Mucosa of descending colon (tissue), 3 donors: ENCODE measurements at regions not wholly inside any gene's neighbourhood (a gene's known extent, or its start where the extent isn't known, plus 50 kb on each side); places are given as distances from the start of the nearest gene placed in this dataset.

ENCODE experiments used
- ATAC-seq: fragments of 200-7000 bp; cut with Tn5 transposase; one replicate; pipeline ENCODE4 v1.9.1; 2020; ENCODE audit warnings: mild to moderate bottlenecking, moderate library complexity
- DNase-seq, 3 donors: peaks; one replicate each; pipeline ENCODE4 v3.0.0-alpha.2; 2020
- H3K36me3 ChIP-seq: fragments of 200-600 bp; one replicate; pipeline ENCODE4 v1.8.0; 2021; ENCODE audit warnings: low read depth, mild to moderate bottlenecking
- H3K4me1 ChIP-seq: fragments of 200-600 bp; one replicate; pipeline ENCODE4 v1.8.0; 2021; ENCODE audit warnings: low read depth, mild to moderate bottlenecking
- H3K4me3 ChIP-seq: fragments of 200-600 bp; one replicate; pipeline ENCODE4 v1.8.0; 2021; ENCODE audit warnings: mild to moderate bottlenecking
- H3K9me3 ChIP-seq: fragments of 200-600 bp; one replicate; pipeline ENCODE4 v1.8.0; 2021; ENCODE audit warnings: mild to moderate bottlenecking
- intact Hi-C, 2 donors: fragments of 100-400 bp; cut with DNase I in 1 of 2; cut with micrococcal nuclease in 1 of 2; formaldehyde crosslinking; loops; one replicate each; pipeline versions ENCODE4 v1.11.0 to v1.11.1; 2022; cut with DNase I, micrococcal nuclease
- TF ChIP-seq, protein P1 (sequence below): fragments of 200-600 bp; IDR thresholded peaks from one replicate; pipeline ENCODE4 v1.8.0; 2022; ENCODE audit warnings: antibody characterized with exemption, mild to moderate bottlenecking
- donor health status: DM: no; HTN: no; CAD: no; lungs with moderate emphysema.
- donor health status: DM: no; HTN: no; CAD: no.
- donor health status: DM: no; HTN: yes; CAD: no.

DNA sequence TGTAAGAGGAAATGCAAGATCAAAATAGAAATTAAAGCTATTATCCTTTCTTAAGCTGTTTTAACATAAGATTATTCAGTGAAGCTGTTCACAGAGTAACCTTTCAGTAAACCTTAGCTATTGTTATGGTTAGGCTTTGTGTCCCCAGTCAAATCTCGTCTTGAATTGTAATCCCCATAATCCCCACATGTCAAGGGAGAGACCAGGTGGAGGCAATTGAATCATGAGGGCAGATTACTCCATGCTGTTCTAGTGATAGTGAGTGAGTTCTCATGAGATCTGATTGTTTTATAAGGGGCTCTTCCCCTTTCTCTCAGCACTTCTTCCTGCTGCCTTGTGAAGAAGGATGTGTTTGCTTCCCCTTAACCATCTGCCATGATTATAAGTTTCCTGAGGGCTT, 424.4 kb downstream of the DSEL start:
- H3K36me3 ChIP-seq, result no peaks in the 10 kb centered on the region
- DNase-seq, result no peak
- H3K4me3 ChIP-seq, result no peak overlapping the region
- no peaks in the 10 kb centered on the region for H3K4me1 ChIP-seq
- intact Hi-C loops, result no loop called here
- H3K9me3 ChIP-seq, result no peaks in the 10 kb centered on the region
- TF ChIP-seq, protein P1, sequence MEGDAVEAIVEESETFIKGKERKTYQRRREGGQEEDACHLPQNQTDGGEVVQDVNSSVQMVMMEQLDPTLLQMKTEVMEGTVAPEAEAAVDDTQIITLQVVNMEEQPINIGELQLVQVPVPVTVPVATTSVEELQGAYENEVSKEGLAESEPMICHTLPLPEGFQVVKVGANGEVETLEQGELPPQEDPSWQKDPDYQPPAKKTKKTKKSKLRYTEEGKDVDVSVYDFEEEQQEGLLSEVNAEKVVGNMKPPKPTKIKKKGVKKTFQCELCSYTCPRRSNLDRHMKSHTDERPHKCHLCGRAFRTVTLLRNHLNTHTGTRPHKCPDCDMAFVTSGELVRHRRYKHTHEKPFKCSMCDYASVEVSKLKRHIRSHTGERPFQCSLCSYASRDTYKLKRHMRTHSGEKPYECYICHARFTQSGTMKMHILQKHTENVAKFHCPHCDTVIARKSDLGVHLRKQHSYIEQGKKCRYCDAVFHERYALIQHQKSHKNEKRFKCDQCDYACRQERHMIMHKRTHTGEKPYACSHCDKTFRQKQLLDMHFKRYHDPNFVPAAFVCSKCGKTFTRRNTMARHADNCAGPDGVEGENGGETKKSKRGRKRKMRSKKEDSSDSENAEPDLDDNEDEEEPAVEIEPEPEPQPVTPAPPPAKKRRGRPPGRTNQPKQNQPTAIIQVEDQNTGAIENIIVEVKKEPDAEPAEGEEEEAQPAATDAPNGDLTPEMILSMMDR, result no peak
- no peak for ATAC-seq

DNA sequence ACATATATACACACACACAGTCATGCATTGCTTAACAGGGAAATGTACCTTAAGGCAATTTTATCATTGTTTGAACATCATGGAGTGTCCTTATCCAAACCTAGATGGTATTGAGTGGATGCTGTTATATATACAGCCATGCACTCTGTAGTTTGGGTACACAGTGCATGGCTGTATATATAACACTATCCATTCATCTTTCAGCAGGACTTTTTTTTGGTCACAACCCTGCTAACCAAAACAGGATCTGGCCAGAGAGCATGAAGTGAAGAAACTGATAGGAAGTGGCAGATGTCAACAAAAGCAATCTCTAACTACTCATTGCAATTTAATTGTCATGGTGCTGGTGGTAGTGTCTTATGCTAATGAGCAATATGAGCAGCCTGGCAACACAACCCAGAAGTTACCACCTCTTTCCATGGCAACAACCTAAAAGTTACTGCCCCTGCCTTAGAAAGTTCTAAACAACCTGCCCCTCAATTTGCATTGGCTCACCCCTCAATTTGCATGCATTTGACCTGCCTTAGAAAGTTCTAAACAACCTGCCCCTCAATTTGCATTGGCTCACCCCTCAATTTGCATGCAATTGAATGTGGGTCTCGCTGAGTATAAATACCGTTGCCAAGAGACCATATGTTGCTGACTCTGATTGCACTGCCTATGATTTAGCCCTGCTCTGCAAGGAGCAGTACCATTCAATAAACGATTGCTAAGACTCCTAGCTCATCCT, 434.9 kb downstream of the DSEL start:
- Histone ChIP-seq H3K4me3 (no peak overlapping the region), H3K36me3 (no peaks in the 10 kb centered on the region), H3K4me1 (no peaks in the 10 kb centered on the region), H3K9me3 (no peaks in the 10 kb centered on the region)
- DNase-seq (no peak), ATAC-seq (no peak)
- TF ChIP-seq, protein P1, result no peak
- intact Hi-C loops, result no loop called here

DNA sequence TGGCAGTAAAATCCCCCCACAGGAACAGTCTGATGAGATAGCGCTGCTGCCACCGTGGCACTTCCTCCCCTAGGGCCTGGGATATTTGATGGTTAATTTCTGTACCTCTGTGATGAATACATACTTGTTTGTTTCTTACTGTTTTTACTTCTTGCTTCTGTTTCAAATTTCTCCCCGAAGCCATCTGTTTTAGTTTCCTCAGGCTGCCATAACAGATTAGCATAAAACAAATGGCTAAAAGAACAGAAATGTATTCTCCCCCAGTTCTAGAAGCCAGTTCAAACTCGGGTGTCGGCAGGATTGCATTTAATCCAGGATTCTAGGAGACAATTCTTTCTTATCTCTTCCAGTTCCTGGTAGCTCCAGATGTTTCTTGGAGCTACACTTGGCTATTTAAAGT, 435.9 kb downstream of the DSEL start:
- H3K9me3 ChIP-seq, result no peaks in the 10 kb centered on the region
- TF ChIP-seq, protein P1, result no peak
- DNase-seq, result no peak
- no peaks in the 10 kb centered on the region for H3K36me3 ChIP-seq
- intact Hi-C loops, result no loop called here
- no peaks in the 10 kb centered on the region for H3K4me1 ChIP-seq
- no peak overlapping the region for H3K4me3 ChIP-seq
- no peak for ATAC-seq

DNA sequence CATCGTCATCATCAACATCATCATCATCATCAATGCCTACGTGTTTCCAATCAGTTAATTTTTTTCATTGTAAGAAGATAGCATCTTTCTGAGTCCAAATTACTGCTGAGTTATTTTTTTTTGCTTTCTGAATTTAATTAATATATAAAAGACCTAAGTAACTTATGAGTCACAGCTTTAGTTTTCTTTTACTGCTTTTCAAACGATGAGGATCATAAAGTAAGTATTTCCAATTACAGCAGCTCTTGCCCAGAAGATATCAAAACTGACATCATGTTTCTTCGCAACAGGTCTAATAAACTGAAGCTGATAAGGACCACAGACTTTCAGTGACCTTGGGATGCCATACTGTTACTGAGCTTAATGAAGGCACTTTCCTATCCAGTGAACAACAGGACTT, 442.2 kb downstream of the DSEL start:
- intact Hi-C loops, result no loop called here
- TF ChIP-seq, protein P1, result no peak
- no peaks in the 10 kb centered on the region for H3K9me3 ChIP-seq
- H3K36me3 ChIP-seq, result no peaks in the 10 kb centered on the region
- H3K4me3 ChIP-seq, result no peak overlapping the region
- H3K4me1 ChIP-seq, result no peaks in the 10 kb centered on the region
- DNase-seq (no peak), ATAC-seq (no peak)

DNA sequence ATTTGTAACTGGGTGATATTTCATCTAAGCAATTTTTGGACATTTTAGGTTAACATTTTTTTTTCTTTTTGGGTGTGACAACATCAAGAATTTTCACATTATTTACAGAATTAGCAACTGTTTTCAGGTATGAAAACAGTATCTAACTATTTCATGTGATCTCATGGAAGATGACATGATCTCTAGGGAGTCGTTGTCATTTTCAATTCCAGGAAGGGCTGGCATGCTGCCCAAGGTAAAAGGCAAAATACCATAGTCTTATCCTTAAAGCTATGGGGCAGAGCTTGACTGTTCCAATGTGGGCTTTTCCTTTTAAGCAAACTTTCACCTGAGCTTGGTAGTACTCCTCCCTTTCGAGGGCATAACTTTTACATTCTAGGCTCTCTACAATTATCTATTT, 443.7 kb downstream of the DSEL start:
- DNase-seq (no peak), ATAC-seq (no peak)
- H3K4me1 ChIP-seq, result no peaks in the 10 kb centered on the region
- intact Hi-C loops, result no loop called here
- no peaks in the 10 kb centered on the region for H3K9me3 ChIP-seq
- no peak overlapping the region for H3K4me3 ChIP-seq
- H3K36me3 ChIP-seq, result no peaks in the 10 kb centered on the region
- TF ChIP-seq, protein P1, result no peak

DNA sequence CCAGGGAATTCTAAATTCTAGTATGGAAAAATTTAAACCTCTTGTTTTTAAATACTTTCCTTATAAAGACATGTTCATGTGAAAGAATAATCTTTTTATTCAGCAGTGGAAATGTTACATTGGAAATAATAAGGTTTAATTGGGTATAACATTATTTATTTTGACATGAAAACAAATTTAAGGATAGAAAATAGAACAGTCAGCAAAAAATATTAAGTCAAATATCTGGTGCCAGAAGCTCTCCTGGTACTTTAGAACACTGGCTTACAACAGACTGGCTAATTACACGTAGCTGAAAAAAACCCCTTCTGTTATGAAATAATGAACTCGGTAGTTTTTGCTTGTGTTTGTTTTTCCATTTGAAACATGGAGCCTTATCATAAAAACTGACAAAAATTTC, 447.9 kb downstream of the DSEL start:
- TF ChIP-seq, protein P1, result no peak
- no peak for ATAC-seq
- intact Hi-C loops, result no loop called here
- Histone ChIP-seq H3K4me3 (no peak overlapping the region), H3K4me1 (no peaks in the 10 kb centered on the region), H3K9me3 (no peaks in the 10 kb centered on the region), H3K36me3 (no peaks in the 10 kb centered on the region)
- DNase-seq, result no peak
